IPS-NIHi7 (cell line): ENCODE measurements at regions not wholly inside any gene's neighbourhood (a gene's known extent, or its start where the extent isn't known, plus 50 kb on each side); places are given as distances from the start of the nearest gene placed in this dataset.

Experiments
- DNase-seq: peaks from one replicate; pipeline ENCODE4 v3.0.0; 2012; ENCODE audit warnings: mixed read lengths; ENCODE audit errors: extremely low spot score

DNA sequence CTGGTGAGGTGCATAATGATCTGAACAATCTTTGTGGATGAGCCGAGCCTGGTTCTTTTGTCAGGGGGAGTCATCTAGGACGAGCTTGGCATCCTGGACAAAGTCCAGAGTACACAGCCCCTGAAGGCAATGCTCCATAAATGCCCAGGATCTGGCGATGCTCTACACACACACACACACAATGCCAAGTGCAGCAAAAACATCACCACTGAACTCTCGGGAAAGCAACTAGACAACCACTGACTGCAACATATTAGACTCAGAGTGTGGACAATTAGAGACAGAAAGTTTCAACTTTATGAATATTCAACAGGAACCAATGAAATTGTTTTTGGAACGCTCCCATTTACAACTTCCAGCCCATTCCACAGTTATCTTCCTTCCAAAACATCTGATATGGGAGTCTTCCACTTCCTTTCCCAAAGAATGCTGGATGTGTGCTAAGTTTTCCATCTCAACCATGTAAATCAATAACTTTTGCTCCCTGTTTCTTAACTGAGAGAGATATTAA is 227.6 kb upstream of the ANKRD55 start:
- DNase-seq: no peak

DNA sequence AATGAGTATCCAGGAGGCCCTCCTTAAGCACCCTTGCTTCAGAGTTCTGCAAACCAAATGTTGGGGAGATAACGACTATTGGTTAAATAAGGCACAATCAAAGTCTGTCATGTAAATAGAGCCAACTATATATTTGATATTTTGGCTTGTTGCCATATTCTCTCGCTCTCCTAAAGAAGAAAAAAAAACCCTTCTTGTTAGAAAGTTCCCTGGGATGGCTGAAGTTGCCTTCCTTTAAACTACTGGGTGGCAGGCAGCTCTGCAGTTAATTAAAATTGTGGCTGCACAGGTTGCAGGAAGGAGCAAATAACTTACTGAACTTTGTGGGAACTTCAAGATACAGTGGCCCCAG is 227.0 kb upstream of the ANKRD55 start:
- no peak for DNase-seq

DNA sequence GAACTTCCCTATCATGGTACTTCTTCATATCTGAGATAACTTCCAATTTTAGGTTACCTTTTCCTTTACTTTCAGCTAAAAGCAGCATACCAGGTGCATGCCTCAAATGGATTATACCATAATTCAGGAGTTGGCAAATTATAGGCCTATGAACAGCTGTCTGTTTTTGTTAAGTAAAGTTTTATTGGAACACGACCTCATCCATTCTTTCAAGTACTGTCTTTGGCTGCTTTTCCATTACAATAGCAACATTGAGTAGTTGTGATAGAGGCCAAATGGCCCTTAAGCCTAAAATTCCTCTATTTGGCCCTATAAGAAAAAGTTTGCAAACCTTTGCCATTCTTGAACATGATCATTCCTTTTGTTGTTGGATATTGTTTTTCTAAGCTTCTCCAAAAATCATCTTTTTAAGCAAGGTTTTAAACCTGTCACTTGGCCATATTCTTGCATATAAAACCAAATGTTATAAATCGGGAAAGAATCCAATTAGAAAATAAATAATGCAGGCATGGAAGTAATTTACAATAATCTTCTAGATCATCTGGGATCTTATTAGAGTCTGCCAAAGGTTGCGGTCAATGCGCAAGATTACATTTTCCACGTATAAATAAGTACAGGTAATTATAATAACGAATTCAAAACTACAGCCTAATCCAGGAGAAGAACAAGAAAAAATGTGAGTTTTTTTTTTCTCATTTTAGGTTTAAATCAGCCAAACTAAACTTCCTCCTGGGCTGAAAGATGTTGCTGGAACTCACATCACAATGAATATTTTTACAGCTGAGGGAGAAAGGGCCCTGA is 226.5 kb upstream of the ANKRD55 start:
- no peak for DNase-seq

DNA sequence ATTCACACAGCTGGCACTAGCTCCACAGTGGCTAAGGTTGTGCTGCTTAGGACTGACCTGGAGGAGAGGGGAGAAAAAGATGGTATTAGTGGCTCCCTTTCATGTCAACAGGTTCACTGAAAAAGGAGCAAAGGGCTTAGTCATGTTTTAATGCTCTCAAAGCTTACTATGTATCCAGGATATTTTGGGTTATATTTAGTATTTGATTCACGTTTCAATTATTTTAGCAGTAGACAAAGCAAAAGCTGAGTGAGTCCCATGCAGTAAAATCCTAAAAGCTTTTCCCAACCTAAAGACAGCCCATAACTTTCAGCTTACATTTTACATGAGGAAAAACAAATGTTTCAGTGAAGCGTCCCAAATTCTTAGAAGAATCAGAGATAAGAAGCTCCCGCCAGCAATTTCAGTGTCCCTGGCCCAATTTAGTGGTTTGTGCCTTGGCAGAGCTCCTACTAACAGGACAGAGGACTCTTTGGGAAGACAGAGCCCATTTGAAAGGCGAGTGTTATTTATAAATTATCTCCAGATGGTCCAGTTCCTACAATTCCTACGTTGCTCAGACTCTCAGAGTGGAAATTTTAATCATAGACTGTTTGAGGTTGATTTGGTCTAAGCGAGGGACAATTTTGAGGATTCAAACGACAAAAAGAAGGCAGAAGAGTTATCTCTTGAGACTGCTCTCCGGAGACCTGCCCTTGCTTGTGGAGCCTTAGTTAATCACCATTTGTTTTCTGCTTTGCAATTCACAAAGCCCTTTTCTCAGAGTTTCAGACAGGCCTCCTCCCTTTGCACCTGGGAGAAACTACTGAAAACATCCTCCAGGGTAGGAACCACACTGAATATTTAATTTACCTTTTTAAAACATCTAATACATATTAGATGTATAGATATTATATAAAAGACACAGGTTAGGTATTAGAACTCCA is 225.0 kb upstream of the ANKRD55 start:
- no peak for DNase-seq

DNA sequence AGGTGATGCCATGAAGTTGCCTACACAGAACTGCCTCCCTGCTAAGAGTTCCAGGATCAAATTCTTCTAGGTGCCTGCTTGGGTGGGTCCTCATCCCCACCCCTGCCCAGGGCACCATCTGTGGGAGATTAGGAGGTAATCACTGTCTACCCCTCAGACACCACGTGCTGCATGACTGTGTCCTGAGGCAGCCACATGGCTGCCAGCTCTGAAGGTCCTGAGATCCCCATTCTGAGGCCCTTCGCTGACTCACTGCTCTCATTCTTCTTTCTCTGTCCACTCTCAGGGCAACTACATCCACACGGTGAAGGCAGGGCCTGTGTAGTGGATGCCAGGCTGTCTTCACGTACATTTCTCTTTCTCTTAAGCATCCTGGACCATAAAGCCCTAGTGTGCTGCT is 222.9 kb upstream of the ANKRD55 start:
- DNase-seq: no peak

DNA sequence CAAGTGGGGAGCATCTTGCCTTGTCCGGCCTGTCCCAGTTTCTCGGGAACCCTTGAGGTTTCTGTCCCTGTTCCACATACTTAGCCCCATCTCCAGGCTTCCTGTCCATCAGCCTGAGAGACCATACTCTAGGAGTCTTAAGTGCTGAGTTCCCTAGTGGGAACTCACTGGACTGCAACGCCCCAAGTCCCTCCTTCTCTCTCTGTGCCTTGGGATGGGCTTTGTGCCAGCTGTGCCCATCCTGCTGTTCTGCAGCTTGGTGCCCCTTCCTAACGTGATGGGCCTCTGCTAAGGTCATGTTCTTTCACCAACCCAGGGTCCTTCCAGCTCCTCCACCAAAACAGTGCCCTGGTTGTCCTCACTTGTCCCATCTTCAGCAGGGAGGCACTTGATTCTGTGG is 222.3 kb upstream of the ANKRD55 start:
- DNase-seq: no peak

DNA sequence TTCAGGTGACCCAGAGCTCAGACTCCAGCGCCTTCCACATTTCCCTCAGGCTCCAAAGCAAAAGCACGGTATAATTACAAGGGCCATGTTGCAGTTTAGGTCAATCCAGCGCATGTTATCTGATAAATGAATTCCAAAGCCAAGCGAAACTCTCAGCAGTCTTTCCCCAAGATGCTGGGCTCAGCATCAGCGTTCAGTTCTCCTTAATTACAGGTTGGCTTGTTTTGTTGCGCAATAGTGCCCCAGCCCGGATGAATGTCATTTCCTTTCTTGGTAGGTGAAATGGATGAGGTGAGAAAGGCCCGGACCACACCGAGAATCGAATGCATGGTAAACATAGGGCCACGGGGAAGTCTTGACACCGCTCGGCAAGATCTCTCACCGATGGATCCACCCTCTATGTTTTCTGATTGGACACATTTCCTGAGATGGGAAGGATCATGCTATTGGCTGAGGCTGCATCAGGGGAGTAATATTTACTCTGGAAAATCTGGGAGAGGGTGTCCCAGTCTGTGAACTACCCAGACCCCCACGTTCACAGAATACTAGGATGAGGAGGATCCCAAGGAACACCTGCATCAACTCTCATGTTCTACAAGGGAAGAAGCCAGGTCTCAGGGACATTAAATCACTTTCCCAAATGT is 221.2 kb upstream of the ANKRD55 start:
- no peak for DNase-seq

DNA sequence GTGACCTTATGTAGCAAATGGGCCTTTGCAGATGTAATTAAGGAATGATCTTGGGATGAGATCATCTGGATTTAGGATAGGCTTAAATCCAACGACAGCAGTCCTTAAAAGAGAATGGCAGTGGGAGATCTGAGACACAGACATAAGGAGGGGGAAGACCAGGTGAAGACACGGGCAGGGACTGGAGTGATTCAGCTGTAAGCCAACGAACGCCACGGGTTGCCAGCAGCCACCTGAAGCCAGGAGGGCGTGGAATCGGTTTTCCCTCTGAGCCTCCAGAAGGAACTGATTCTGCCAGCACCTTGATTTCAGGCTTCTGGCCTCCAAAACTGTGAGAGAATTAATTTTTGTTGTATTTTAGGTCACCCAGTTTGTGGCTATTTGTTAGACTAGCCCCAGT is 218.6 kb upstream of the ANKRD55 start:
- no peak for DNase-seq

DNA sequence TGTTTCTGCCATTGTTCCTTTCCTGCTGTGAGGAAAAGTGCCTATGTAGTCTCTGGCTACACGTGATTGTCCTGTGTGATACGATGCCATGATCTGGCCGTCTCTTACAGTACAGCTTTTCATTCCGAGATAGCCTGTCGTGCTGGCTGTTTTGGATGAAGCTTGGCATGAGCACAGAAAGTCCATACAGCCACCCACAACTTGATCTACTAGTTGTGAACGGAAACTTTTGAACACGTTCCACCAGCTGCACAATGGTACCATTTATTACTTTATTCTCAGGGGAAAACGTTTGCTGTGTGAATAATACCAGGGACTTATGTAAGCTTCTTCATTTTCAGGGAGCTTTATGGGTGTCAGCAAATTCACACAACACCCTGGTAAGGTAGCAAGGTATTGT is 217.6 kb upstream of the ANKRD55 start:
- DNase-seq: no peak

DNA sequence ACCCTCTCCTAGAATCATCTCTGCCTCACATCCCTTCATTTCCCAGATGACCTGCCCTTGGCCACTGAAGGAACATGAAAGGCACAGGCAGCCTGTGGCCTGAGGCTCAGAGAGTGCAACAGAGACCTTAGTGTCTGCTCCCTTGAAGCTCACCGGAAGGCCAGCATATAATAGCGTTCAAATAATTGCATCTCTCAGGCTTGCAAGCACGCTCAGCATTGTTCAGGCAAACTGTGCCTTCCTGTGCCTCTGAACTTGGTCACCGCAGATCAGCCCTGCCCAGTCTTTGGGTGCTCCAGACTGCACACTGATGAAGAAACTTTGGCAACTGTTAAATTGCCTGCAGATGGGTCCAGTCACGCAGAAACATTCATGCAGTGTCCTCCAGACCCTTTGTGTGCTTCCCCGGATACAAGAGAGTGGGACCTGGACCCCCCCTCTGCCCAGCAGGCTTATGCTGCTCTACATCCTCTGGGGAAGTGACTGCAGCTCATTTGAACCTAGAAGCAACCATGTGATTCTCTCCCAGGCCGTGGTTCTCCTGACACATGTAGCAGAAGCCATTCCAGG is 216.0 kb upstream of the ANKRD55 start:
- DNase-seq: no peak

DNA sequence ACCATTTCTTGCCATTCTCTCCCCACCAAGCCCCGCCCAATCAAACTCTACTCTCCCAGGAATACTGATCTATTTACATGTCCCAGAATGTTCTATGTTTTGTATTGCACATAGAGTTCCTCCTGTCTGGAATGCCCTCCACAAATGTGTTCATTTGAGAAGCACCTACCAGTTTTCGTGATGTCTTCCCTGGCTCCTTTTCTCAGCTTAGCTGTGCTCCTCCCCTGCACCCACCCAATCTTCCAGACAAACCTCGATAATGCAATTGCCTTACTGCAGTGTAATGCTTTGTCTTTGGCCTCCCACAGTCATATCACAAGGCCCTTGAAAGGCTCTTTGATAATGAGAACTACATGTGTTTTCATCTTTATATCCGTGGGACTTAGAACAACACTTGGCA is 214.5 kb upstream of the ANKRD55 start:
- DNase-seq: no peak

DNA sequence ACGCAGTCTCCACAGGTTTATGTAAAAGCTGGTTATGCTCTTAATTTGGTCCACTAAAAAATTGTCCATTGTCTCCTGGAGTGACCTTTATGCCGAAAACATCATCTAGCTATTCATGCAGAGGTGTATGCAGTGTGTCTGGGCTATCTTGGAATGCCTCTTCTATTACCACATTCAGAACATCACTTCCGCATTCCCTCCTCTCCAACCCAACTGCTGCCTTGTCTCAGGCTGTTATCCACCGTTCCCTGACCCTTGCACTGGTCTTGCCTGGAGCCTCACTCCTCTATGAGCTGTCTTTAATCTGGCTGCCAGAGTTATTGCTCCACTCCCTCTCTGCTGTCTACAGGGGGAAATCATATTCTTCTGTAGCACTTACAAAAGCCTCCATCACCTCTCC is 214.1 kb upstream of the ANKRD55 start:
- no peak for DNase-seq

DNA sequence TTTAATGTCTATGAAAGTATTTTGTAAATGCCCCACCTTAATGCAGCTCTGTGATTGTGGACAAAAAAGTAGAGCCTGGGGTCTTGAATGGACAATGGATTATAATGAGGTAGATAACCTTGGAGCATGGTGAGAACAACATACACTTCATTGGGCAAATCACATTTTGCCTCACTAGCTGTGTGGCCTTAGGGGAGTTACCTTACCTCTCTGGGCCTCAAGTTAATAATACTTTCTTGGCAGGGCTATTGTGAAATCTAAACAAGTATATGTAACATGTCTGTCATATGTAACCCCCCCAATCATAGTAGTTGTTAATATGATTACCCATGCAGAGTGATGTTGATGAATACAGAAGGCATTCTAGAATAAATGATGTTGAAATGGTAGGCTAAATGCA is 213.6 kb upstream of the ANKRD55 start:
- no peak for DNase-seq

DNA sequence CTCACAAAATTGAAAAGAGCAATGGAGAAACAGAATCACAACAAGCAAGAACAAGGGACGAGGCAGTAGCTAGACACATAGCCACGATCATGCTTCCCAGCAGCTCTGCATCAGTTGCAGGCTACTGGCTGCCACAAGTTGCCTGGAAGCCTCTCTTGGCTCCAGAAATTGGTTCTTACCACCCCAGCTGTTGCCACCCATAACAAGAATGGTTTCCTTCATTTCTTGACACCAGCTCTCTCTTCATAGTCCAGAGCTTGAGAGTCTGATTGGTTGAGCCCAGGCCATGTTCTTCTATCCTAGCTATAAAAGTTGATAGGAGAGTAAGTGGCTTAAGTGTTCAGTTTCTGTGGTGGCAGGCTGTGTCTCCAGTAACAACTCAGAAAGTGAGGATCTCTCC is 210.7 kb upstream of the ANKRD55 start:
- DNase-seq: no peak

DNA sequence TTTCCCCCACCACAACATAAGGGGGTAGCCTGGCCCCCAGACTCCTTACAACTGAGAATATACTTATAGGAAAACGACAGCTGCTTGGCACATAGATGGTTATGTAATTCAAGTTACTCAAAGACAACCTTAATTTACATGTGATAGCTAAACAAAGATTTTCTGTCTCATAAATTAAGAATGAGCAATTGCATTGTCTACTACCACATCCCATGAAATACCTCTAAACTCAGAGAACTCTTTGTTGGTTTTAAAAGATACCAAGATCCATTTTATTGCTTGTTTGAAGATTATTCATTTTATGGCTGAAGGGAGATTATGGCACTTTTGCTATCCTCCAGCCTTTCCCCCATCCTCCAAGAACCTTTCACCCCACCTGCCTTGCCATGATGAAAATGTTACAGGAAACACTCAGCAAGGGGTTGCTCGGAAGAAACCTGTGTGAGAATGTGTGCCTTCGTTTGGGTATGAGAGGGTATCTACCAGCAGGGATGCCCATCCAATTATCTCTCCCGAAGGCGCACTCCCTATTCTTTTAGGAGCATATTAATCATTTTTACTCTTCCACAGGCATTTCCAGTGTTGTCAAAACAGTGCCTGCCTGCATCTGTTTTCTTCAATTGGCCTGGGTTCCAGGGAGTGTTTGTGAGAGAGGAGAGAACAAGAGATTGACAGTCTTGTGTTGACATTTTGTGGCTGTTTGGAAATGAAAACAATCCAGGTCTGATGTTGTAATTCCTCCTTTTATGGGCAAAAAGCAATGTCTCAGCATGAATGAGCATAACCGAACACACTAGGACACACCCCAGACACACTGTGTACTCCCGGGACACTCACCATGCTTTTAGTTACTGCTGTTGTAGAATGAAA is 208.0 kb upstream of the ANKRD55 start:
- no peak for DNase-seq

DNA sequence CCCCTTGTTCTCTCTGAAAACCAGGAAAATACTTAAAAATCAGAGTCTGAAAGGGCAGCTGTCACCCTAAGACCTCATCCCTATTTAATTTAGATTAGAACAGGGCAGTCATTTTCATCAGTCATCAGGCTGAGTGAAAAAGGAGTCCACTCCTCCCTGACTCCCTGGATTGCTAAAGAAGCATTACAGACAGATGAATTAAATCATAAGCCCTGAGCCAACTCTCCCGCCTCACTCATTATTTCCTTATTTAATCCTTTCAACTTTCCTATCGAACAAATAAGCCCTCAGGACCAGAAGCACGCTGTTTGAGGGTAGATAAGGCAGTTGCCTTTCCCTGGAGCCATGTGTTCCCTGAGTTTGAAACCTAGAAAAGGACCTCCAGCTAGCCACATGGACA is 201.9 kb upstream of the ANKRD55 start:
- DNase-seq: no peak

DNA sequence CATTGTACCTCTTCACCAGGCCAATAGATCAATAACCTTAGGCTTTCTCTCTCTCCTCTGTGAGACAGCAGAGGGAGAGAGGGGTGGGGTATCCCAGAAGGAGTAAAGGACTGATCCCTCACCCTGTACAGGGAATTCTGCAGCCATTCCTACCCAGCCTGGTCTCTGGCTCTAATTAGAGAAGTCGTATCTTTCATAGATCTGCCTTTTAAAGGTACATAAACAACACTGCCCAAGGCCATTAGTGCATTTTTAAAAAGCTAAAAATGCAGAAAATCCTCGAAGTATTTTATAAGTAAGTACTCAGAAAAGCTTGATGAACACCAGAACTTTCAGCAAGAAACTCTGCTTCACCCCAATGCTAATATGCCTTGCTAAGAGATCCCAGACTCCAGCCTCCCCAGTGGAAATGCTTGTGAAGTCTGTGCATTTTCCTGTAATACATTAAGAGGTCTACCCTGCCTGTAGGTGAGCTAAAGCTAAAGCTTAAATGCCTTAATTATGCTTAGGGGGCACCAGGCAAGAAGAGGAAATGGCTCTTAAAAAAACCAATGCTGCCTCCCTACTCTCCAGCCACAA is 200.0 kb upstream of the ANKRD55 start:
- DNase-seq: no peak

DNA sequence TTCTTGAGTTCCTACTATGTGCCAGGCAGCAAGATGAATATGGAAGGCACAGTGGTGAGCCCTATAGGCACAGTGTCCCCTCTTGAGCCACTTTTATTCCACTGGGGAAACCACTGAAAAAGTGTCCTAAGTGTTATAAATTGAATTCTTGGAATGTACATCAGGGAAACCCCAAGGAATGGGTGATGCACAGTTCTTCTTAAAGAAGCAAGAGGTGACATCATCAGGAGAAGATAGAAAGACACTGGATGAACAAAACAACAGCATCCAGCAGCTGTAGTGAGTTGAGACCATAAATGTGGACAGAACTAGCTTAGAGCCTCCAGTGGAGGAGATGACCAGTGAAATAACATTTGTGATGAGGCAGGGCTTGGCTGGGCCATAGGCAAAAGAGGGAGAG is 199.2 kb upstream of the ANKRD55 start:
- no peak for DNase-seq

DNA sequence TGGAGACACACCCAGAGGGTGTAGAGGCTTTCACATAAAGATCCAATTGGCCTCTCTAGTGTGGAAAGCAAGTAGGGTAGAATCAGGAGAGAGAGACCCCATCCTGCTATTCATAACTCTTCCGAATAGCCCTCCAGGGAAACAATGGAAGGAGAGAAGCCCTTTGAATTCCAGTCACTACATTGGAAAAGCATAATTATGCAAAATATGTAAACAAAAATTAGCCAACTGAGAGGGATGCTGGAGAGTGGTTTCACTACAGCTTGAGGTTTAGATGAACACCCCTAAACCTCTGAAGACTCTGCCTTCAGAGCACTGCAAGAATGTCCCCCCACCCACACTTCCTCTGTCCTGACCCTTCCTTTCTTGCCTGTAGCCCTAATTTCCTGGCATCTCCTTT is 197.3 kb upstream of the ANKRD55 start:
- no peak for DNase-seq

DNA sequence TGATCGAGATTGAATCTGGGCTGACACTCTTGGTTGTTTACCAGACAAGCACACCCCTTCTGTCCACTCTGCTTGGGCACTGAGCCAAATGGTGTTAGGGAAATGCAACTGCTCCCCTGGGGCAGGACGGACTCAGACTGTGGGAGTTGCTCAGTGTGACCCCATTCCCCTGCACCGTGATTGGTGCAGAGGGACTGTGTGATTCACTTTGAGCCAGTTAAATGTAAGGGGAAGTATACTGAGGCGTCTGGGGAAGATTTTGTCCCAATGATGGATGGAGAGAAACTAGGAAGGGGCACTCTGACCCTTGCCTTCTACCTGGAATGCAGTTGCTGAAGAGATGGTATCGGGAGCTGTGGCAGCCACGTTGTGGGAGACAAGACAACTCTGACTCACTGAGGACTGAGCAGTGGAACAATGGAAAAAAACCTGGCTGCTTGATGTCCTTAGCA is 196.0 kb upstream of the ANKRD55 start:
- no peak for DNase-seq

DNA sequence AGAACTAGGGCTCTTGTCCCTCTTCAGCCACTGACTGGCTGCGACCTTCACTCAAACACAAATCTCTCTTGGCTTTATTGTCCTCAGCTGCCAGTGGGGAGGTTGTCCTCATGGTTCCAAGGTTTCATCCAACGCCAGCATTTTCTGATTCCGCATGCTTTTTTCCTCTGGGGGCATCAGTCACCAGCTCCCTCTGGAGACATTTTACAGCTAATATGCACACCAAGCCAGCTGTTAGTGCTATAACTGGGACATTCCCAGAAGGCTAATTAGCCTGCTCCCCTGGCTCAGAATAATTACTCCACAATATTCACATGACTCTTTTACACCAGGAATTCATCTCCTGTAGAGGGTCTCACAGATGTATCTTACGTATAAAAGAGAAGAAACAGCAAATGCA is 193.6 kb upstream of the ANKRD55 start:
- no peak for DNase-seq
